GM19240 (cell line): ENCODE measurements at regions not wholly inside any gene's neighbourhood (a gene's known extent, or its start where the extent isn't known, plus 50 kb on each side); places are given as distances from the start of the nearest gene placed in this dataset.

ENCODE experiments used
- DNase-seq: peaks from one replicate; pipeline ENCODE4 v3.0.0; 2011; ENCODE audit warnings: low spot score; ENCODE audit not compliant: insufficient read length

DNA sequence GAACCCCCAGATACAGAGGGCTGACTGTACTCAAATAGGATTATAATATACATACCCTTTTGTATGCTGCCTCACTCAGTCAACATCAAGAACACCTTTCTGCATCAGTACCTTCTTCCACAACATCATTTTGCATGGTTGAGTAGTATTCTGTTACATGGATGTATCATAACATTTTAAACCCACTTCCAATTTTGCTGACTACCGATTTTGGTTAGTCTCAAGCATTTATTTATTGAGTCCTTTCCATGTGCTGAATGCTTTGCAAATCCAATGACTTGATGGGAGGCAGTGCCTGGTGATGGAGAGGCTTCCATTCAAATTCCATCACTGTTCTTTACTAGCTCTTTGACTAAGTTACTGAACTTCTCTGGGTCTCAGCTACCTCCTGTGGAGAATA is 182.0 kb upstream of the KLF4 start:
- no peak for DNase-seq

GRCh38 chr9:107669422-107669821 is 179.9 kb upstream of the KLF4 start:
- no peak for DNase-seq

GRCh38 chr9:107667231-107668070 is 177.9 kb upstream of the KLF4 start:
- DNase-seq, result no peak

DNA sequence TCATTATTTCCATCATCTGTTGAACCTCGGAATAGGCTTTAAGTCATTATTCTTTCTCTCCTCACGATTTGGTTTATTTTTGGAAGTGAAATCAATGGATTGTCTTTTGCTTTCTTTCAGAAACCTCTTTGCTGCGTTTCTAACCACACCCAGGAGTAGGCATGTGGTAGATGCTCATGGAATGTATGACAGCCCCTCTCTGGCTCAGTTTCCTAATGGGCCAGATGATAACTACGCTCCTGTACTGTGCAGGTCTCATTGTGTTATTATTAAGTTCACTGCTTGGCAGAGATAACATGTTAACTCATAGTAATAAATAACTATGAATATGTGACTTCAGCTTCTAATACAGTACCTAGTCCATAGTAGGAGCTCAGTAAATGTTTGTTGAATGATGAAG is 175.5 kb upstream of the KLF4 start:
- DNase-seq, result no peak

GRCh38 chr9:107660976-107661375 is 171.4 kb upstream of the KLF4 start:
- no peak for DNase-seq

- no peak for DNase-seq
These were observed 163.8 kb upstream of the KLF4 start for GRCh38 chr9:107653263-107653821.

DNA sequence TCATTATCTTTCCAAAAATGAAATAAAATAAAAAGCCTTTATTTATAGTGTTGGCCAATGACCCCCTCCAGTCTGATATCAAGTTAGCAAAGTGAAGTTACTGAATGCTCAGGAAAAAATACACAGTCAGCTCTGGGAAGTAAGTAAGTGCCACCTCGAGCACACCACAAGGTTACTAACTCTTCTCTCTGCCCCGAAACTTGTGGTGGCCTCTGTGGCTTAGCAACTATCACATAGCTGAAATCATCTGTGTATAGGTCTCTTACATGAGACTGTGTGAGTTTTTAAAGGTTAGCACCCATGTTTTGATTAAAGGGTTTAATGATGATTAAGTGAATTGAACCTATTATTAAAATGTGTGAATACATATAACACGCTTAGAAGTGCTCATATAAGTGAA is 161.4 kb upstream of the KLF4 start:
- no peak for DNase-seq

GRCh38 chr9:107650321-107650720 is 160.8 kb upstream of the KLF4 start:
- no peak for DNase-seq

GRCh38 chr9:107648153-107648715 is 158.7 kb upstream of the KLF4 start:
- no peak for DNase-seq

DNA sequence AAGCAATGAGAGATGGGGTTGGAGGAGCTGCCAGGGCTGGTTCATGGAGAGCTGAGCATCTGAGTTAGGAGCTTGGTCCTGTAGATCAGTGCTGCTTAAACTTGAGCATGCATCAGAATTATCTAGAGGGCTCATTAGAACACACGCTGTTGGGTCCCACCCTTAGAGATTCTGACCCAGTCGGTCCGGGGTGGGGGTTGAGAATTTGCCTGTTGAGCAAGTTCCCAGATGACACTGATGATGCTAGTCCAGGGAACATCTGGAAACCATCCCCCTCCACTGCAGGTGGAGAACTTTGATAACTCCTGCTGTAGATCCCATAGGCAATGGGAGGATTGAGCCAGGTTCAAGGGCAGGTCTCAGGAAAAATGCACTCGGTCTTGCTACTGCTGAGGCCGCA is 158.0 kb upstream of the KLF4 start:
- no peak for DNase-seq

DNA sequence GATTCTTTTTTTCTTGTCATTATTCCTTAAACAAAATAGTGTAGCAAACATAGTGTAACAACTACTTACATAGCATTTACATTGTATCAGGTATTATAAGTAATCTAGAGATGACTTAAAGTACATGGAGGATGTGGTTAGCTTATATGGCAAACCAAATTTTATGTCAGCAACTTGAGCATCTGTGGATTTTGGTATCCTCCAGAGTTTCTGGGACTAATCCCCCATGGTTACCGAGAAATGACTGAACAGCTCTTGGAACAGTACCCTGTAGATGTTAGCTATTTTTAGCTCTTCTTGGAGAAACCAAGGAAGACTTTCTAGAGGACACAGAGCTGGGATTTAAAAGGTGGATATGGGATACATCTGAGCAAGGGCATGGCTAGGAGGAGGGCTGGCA is 157.6 kb upstream of the KLF4 start:
- DNase-seq, result no peak

DNA sequence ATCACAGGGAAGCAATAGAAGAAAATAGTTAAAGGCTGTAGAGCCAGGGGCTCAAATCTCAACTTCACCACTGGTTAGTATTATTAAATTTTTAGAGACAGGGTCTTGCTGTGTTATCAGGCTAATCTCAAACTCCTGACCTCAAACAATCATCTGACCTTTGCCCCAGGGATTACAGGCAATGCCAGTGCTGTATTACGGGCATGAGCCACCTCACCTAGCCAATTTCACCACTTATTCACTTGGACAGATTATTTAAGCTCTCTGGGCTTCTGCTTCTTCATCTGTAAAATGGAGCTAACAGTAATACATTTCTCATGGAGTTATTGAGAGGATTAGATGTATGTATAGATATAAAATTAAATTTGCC is 155.9 kb upstream of the KLF4 start:
- no peak for DNase-seq

GRCh38 chr9:107644733-107645463 is 155.3 kb upstream of the KLF4 start:
- DNase-seq, result no peak

DNA sequence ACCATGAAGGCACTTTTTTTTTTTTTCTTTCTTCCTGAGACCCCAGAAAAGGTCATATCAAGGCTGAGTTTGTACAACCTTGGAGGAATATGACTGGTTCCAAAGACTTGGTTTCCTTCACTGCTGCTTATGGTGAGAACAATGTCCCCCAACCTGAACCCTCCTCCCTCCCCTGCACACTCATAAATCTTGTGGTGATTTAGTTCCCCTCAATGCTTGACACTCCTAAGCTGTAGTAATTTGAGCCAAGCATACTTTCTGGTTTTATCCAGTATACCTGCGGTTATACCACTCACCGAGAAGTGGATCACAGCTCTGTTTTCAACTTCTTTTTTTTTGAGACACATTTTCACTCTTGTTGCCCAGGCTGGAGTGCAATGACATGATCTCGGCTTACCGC is 149.9 kb upstream of the KLF4 start:
- DNase-seq, result no peak

DNA sequence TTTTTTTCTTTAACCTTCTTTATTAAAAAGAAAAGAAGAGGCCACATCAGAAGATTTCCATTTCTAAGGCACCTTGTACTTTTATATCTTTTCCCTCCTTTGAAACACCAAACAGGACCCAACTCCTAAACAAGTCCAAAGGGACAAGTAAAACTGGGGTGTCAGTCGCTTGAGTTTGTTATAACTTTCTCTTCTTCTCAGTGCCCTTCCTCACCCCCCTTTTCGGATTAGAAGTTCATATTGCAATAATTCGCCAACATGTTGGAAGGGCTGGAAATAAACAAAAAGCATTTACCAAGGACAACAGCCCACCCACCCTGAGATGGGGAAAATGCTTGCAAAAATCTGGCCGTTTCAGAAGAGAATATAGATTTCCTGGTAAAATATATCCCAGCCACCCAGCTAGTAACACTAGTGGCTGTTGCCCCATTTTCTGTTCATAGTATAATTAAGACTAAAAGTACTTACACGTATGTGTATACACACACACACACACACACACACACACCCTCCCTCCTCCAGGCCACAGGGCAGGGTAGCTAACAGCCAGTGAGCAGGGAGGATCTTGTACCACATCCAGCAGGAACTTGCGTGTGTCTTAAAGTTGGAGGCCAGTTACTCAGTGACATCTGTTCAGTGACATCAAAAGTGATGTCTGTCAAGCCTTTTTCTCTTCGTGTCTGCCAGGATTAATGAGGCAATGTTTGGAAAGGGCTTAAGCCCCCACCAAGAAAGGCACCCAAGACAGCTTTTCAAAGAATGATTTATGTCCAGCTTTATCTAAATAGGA is 149.1 kb upstream of the KLF4 start:
- DNase-seq, result no peak

GRCh38 chr9:107637421-107638420 is 148.2 kb upstream of the KLF4 start:
- no peak for DNase-seq

- no peak for DNase-seq
These were observed 147.2 kb upstream of the KLF4 start for GRCh38 chr9:107636571-107637381.

GRCh38 chr9:107635803-107636174 is 146.2 kb upstream of the KLF4 start:
- DNase-seq, result no peak

GRCh38 chr9:107635101-107635802 is 145.7 kb upstream of the KLF4 start:
- no peak for DNase-seq
